ENCODE measurements at regions not wholly inside any gene's neighbourhood (a gene's known extent, or its start where the extent isn't known, plus 50 kb on each side); places are given as distances from the start of the nearest gene placed in this dataset.

DNA sequence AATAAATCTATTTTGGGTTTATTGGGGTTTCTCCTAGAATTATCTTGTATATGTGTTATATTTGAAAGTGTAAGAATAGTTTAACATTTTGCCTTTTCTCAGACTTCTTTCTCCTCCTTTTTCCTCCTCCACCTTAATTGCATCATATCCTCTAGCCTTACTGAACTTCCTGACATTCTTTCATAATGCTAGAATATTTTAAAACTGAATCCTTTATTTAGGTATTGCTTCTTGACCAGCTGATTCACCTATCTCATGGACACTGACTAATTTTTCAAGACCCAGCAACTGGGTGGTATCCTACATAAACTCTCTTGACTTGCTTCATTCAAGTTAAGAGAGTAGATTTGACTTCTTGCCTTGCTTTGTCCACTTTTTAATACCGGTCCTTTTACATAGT, 1508.9 kb downstream of the STIM2 start:
- Histone ChIP-seq H3K36me3 (ENCODE audit: control insufficient read depth, insufficient read depth, low read length) (no peaks in the 10 kb centered on the region), H3K4me1 (ENCODE audit: control insufficient read depth, extremely low read depth, insufficient read depth, low read length) (no peaks in the 10 kb centered on the region), H3K79me2 (ENCODE audit: control insufficient read depth, insufficient read depth, low read length) (no peaks in the 10 kb centered on the region), H3K27me3 (ENCODE audit: control insufficient read depth, insufficient read depth, low read length) (no peaks in the 10 kb centered on the region), H3K9me3 (ENCODE audit: control insufficient read depth, insufficient read depth, low read depth, low read length) (no peaks in the 10 kb centered on the region), H2AFZ (ENCODE audit: low read length) (no peak overlapping the region), H3K9ac (ENCODE audit: insufficient read depth, low read length) (no peak overlapping the region), H3K4me3 (replicated peaks in 1 of 4; ENCODE audit: control extremely low read depth in 1 of 4, insufficient read depth in 1 of 4, low read depth in 3 of 4, low read length in 4 of 4) (no peak overlapping the region), H3K4me2 (ENCODE audit: extremely low read depth, insufficient read depth, low read length) (no peak overlapping the region), H3K27ac (ENCODE audit: insufficient read depth, low read length) (no peak overlapping the region), H4K20me1 (ENCODE audit: control insufficient read depth, extremely low read depth, insufficient read depth, low read length) (no peaks in the 10 kb centered on the region)
- DNase-seq (ENCODE audit: low read depth in 2 of 2), result peak in 1 of 2 donors; percentile 13
- no peak for TF ChIP-seq EZH2 (IDR thresholded peaks at IDR 0.05; ENCODE audit: low read length, missing control alignments)
- TF ChIP-seq, protein P1, sequence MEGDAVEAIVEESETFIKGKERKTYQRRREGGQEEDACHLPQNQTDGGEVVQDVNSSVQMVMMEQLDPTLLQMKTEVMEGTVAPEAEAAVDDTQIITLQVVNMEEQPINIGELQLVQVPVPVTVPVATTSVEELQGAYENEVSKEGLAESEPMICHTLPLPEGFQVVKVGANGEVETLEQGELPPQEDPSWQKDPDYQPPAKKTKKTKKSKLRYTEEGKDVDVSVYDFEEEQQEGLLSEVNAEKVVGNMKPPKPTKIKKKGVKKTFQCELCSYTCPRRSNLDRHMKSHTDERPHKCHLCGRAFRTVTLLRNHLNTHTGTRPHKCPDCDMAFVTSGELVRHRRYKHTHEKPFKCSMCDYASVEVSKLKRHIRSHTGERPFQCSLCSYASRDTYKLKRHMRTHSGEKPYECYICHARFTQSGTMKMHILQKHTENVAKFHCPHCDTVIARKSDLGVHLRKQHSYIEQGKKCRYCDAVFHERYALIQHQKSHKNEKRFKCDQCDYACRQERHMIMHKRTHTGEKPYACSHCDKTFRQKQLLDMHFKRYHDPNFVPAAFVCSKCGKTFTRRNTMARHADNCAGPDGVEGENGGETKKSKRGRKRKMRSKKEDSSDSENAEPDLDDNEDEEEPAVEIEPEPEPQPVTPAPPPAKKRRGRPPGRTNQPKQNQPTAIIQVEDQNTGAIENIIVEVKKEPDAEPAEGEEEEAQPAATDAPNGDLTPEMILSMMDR (conservative IDR thresholded peaks at IDR 0.05 in 1 of 2, IDR thresholded peaks at IDR 0.05 in 1 of 2; ENCODE audit: low read depth in 1 of 2, low read length in 2 of 2), result no peak

DNA sequence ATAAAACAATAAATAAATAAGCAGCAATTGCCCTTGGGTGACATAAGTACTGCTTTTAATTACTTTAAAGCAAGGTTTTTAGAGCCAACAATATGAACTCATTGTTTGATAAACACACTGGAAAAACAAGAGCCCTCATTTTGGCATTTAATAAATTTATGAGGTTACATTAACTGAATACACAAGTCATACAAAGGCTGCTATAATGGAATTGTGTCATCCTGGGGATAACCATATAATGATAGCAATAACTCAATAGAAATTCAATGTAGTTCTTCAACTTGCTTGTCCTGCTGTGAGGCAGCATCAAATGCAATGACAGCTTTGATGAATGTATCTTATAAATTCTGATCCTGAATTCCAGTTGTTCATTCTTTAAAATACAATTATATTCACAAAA, 1512.5 kb downstream of the STIM2 start:
- Histone ChIP-seq H3K9ac (ENCODE audit: insufficient read depth, low read length) (no peak overlapping the region), H3K79me2 (ENCODE audit: control insufficient read depth, insufficient read depth, low read length) (no peaks in the 10 kb centered on the region), H2AFZ (ENCODE audit: low read length) (no peak overlapping the region), H3K27me3 (ENCODE audit: control insufficient read depth, insufficient read depth, low read length) (no peaks in the 10 kb centered on the region), H3K4me3 (replicated peaks in 1 of 4; ENCODE audit: control extremely low read depth in 1 of 4, insufficient read depth in 1 of 4, low read depth in 3 of 4, low read length in 4 of 4) (no peak overlapping the region), H3K36me3 (ENCODE audit: control insufficient read depth, insufficient read depth, low read length) (no peaks in the 10 kb centered on the region), H3K4me1 (ENCODE audit: control insufficient read depth, extremely low read depth, insufficient read depth, low read length) (no peaks in the 10 kb centered on the region), H3K27ac (ENCODE audit: insufficient read depth, low read length) (no peak overlapping the region), H3K4me2 (ENCODE audit: extremely low read depth, insufficient read depth, low read length) (no peak overlapping the region), H4K20me1 (ENCODE audit: control insufficient read depth, extremely low read depth, insufficient read depth, low read length) (no peaks in the 10 kb centered on the region), H3K9me3 (ENCODE audit: control insufficient read depth, insufficient read depth, low read depth, low read length) (no peaks in the 10 kb centered on the region)
- DNase-seq (ENCODE audit: low read depth in 2 of 2), result no peak
- TF ChIP-seq, protein P1 (conservative IDR thresholded peaks at IDR 0.05 in 1 of 2, IDR thresholded peaks at IDR 0.05 in 1 of 2; ENCODE audit: low read depth in 1 of 2, low read length in 2 of 2), result no peak
- TF ChIP-seq EZH2 (IDR thresholded peaks at IDR 0.05; ENCODE audit: low read length, missing control alignments), result no peak

DNA sequence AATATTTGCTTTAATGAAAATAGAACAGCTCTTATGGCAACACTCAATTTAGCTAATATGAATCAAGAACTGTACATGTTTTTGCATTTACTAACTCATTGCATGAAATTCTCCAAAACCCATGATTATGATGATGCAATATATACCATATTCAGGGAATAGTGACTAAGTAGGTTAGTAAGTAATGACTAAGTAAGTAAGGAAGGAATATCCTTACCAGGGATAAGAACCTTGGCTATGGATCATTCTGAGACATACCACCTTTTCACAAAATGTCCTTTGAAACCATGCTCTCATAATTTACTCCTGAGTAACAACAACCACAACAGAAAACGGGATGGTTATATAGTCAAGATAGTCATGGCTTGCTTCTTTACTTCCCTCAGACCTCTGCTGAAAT, 1513.0 kb downstream of the STIM2 start:
- Histone ChIP-seq H3K27ac (ENCODE audit: insufficient read depth, low read length) (no peak overlapping the region), H3K79me2 (ENCODE audit: control insufficient read depth, insufficient read depth, low read length) (no peaks in the 10 kb centered on the region), H3K4me3 (replicated peaks in 1 of 4; ENCODE audit: control extremely low read depth in 1 of 4, insufficient read depth in 1 of 4, low read depth in 3 of 4, low read length in 4 of 4) (no peak overlapping the region), H3K9me3 (ENCODE audit: control insufficient read depth, insufficient read depth, low read depth, low read length) (no peaks in the 10 kb centered on the region), H3K4me1 (ENCODE audit: control insufficient read depth, extremely low read depth, insufficient read depth, low read length) (no peaks in the 10 kb centered on the region), H3K27me3 (ENCODE audit: control insufficient read depth, insufficient read depth, low read length) (no peaks in the 10 kb centered on the region), H2AFZ (ENCODE audit: low read length) (no peak overlapping the region), H3K36me3 (ENCODE audit: control insufficient read depth, insufficient read depth, low read length) (no peaks in the 10 kb centered on the region), H3K4me2 (ENCODE audit: extremely low read depth, insufficient read depth, low read length) (no peak overlapping the region), H4K20me1 (ENCODE audit: control insufficient read depth, extremely low read depth, insufficient read depth, low read length) (no peaks in the 10 kb centered on the region), H3K9ac (ENCODE audit: insufficient read depth, low read length) (no peak overlapping the region)
- TF ChIP-seq EZH2 (IDR thresholded peaks at IDR 0.05; ENCODE audit: low read length, missing control alignments), result no peak
- TF ChIP-seq, protein P1 (conservative IDR thresholded peaks at IDR 0.05 in 1 of 2, IDR thresholded peaks at IDR 0.05 in 1 of 2; ENCODE audit: low read depth in 1 of 2, low read length in 2 of 2), result no peak
- peak; percentile 40 to 42 for DNase-seq (ENCODE audit: low read depth in 2 of 2)

All from fibroblast of lung (primary cell).